ENCODE measurements at regions not wholly inside any gene's neighbourhood (a gene's known extent, or its start where the extent isn't known, plus 50 kb on each side); places are given as distances from the start of the nearest gene placed in this dataset.
"Not testable (repeated sequence)": the region's sequence is repeated elsewhere in the genome, so short reads cannot be mapped to it uniquely, and the experiment has no call there.

DNA sequence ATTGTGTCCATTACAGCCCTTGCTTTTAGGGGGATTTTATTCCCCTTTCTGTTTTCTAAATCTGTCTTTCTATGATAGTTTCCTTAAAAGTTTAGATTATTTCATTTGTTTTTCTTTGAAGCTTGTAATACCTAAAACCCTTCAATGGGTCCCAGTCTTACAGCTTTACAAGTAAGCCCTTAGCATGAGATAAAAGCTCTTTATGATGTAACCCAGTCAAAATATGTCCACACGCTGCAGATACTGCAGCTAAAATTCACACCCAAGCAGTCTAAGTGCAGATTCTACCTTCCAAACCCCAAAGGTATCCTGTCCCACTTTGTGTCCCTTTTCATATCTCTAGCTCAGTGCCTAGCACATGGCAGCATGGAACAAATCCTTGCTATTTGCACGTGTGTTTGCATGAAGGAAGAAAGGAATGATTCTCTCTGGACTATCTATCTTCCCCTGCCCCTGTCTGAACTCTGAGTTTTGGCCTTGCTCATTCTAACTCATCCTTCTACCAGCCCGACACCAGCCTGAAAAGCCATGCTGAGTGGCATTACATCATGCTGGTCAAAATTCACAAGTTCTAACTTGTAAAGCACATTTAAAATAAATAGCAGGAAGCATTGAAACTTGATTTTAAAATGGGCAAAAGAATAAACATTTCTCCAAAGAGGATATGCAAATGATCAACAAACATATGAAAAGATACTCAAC, 623.2 kb downstream of the IRS1 start:
- in situ Hi-C loops (cut with MboI; ENCODE audit: low sequenced_read_pairs) = no loop called here
- H3K4me3 ChIP-seq = no peak overlapping the region
- H3K4me1 ChIP-seq = no peaks in the 10 kb centered on the region
- no peaks in the 10 kb centered on the region for H3K9me3 ChIP-seq
- H3K36me3 ChIP-seq (replicated peaks) = no peaks in the 10 kb centered on the region
- no peaks in the 10 kb centered on the region for H3K27me3 ChIP-seq (ENCODE audit: low read depth)
- DNase-seq (ENCODE audit: low spot score in 2 of 2) = no peak

DNA sequence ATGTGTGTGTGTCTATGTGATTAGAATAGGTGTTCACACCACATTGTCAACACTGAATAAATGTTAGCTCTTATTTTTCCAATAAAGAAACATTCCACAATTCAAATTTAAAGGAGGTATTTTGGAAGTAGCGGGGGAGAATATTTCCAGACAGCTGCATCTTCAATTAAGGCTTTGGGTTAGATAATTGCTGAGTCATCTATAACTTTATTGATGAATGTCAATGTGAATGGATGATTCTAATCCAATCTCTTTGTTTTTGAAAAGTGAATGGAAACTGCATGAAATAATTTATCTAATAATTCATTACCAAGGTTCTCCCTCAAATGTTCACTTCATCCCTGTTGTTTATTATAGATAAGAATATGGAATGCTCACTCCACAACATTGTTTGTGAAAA, 625.2 kb downstream of the IRS1 start:
- Histone ChIP-seq H3K4me3 (no peak overlapping the region), H3K4me1 (no peaks in the 10 kb centered on the region), H3K36me3 (replicated peaks) (no peaks in the 10 kb centered on the region), H3K27me3 (ENCODE audit: low read depth) (no peaks in the 10 kb centered on the region), H3K9me3 (no peaks in the 10 kb centered on the region)
- in situ Hi-C loops (cut with MboI; ENCODE audit: low sequenced_read_pairs) = no loop called here
- no peak for DNase-seq (ENCODE audit: low spot score in 2 of 2)

DNA sequence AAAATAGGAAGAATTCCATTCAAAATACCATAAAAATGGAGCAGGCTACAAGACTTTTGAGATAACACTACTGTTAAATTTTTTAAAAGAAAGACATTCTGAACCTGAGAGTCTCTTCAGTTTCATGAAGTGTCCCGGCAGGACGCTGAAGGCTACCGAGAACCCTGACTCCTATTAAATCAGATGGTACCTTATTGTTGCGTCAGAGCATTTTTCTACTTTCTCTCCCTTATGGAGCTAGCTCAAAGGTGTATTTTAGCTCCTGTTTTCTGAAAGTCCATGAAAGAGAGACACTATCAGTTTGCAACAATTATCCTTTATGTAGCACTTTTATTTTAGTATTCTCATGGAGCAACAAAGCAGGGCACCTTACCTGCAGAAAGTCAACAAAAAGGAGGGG, 626.7 kb downstream of the IRS1 start:
- in situ Hi-C loops (cut with MboI; ENCODE audit: low sequenced_read_pairs) = no loop called here

DNA sequence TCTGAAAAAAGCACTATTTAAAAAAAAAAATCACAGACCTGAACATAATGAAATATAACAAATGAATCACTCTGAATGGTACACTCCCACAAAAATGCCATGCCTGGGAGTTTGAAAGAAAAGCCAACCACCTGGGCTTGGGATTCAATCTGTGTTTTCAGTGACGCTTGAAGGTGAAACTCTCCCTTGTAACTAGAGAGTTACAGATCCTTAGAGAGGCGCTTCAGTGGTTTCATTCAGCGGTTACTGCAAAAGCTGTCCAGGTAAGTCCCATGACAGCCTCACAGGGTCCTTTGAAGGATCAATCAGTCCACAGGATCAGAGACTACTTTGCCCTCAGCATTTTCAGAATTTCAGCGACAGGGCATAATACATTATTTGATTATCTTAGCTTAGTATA, 627.3 kb downstream of the IRS1 start:
- no peak overlapping the region for H3K4me3 ChIP-seq
- H3K4me1 ChIP-seq = no peaks in the 10 kb centered on the region
- H3K36me3 ChIP-seq (replicated peaks) = no peaks in the 10 kb centered on the region
- no peak for DNase-seq (ENCODE audit: low spot score in 2 of 2)
- in situ Hi-C loops (cut with MboI; ENCODE audit: low sequenced_read_pairs) = no loop called here
- no peaks in the 10 kb centered on the region for H3K27me3 ChIP-seq (ENCODE audit: low read depth)
- no peaks in the 10 kb centered on the region for H3K9me3 ChIP-seq

More for the DNA sequence above, 626.7 kb downstream of the IRS1 start:
- no peaks in the 10 kb centered on the region for H3K27me3 ChIP-seq (ENCODE audit: low read depth)
- no peak overlapping the region for H3K4me3 ChIP-seq
- H3K4me1 ChIP-seq = no peaks in the 10 kb centered on the region
- DNase-seq (ENCODE audit: low spot score in 2 of 2) = no peak
- no peaks in the 10 kb centered on the region for H3K36me3 ChIP-seq (replicated peaks)
- H3K9me3 ChIP-seq = no peaks in the 10 kb centered on the region

DNA sequence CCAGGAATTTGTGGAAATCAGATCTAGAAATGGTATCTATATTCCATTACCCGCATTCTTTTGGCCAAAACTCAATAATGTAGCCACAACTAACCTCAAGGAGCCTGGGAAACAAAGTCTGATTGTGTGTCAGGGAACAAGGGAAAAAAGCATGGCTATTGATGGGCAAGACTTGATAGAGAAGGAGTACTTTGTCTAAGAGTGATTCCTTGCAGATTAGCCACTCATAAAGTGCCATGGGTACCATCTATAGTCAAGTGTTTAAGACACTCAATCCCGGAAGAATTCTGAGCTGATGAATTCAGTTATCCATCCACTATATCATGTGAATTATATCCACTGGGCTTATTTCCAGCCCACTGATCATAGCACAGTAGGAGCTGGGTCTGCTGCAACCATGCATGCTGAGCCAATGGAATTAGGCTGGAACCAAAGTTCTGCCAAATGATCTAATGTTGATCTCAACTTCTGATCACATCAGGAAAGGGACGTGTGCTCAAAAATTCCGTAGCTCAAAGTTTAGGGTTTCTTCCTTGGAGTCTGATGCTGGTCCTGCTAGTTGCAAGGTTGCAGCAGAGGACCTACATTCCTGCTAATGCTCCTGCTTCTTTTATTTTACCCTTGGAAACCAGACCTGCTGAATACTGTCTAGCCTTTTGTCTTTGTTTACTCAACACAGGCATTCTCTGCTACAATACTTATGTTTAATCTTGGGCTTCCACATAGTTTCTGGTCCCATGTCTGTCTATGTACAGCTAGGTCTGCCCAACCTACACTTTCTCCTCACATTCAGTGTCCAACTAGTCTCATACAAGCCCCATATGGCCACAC, 629.7 kb downstream of the IRS1 start:
- Histone ChIP-seq H3K27me3 (ENCODE audit: low read depth) (no peaks in the 10 kb centered on the region), H3K4me1 (no peaks in the 10 kb centered on the region), H3K9me3 (no peaks in the 10 kb centered on the region), H3K4me3 (no peak overlapping the region), H3K36me3 (replicated peaks) (no peaks in the 10 kb centered on the region)
- in situ Hi-C loops (cut with MboI; ENCODE audit: low sequenced_read_pairs) = no loop called here
- DNase-seq (ENCODE audit: low spot score in 2 of 2) = no peak

DNA sequence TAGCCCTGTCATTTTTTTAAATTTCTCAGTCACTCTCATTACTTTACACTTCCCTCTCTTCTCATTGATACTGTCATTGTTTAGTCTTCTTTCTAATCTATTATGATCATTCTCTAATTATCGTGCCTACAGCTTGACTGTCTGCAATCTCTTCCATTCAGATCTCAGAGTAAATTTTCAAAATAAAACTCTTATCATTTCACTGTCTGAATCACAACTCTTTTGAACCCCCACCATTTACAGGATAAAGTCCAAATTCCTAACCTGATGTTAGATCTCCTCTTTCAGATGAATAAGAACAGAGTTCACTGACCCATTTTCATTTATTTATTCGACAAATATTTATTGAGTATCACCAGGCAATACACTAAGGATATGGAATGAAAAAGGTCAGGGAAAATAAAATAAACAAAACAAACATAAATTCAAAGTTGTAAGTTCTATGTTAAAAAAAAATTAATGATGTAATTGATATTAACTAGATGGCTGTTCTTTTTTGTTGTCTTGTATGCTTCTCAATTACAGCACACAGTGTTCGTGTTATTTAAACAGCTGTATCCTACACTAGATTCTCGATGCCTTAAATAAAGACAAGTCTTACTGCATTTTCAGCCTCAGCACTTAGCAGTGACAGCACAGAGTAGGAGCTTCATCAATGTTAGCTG, 631.0 kb downstream of the IRS1 start:
- in situ Hi-C loops (cut with MboI; ENCODE audit: low sequenced_read_pairs) = no loop called here
- H3K4me1 ChIP-seq = no peaks in the 10 kb centered on the region
- no peaks in the 10 kb centered on the region for H3K9me3 ChIP-seq

DNA sequence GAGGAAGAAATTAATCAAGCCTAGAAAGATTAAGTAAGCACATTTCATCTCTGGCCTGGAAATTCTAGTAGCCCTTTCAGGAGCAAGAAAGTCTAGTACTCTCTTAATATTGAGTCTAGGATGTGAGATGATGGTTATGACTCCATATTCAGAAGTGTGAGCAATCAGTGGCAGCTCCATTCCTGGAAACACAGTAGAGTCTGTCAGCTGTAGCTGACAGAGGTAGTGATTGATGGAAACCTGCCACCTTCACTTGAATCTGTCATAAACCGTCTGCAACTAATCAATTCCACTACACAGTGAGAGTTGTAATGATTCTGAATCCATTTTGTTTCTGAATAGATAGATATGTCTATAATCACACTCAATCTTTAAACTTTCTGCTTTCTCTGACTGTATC, 635.1 kb downstream of the IRS1 start:
- Histone ChIP-seq H3K4me3 (no peak overlapping the region), H3K9me3 (no peaks in the 10 kb centered on the region), H3K4me1 (peaks cover 8% of the 10 kb centered on the region), H3K36me3 (replicated peaks) (no peaks in the 10 kb centered on the region), H3K27me3 (ENCODE audit: low read depth) (no peaks in the 10 kb centered on the region)
- DNase-seq (ENCODE audit: low spot score in 2 of 2) = no peak
- in situ Hi-C loops (cut with MboI; ENCODE audit: low sequenced_read_pairs) = no loop called here

More for the DNA sequence above, 631.0 kb downstream of the IRS1 start:
- Histone ChIP-seq H3K27me3 (ENCODE audit: low read depth) (no peaks in the 10 kb centered on the region), H3K4me3 (no peak overlapping the region), H3K36me3 (replicated peaks) (no peaks in the 10 kb centered on the region)
- no peak for DNase-seq (ENCODE audit: low spot score in 2 of 2)

DNA sequence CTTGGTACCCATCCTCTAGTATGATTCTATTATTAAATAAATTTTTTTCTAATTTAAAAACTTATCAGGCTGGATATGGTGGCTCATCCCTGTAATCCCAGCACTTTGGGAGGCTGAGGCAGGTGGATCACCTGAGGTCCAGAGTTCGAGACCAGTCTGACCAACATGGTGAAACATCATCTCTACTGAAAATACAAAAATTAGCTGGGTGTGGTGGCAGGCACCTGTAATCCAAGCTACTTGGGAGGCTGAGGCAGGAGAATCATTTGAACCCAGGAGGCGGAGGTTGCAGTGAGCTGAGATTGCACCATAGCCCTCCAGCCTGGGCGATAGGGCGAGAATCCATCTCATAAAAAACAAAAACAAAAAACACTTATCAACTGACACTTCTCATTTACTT, 639.0 kb downstream of the IRS1 start:
- H3K9me3 ChIP-seq; H3K4me3 ChIP-seq; H3K27me3 ChIP-seq (ENCODE audit: low read depth); DNase-seq (ENCODE audit: low spot score in 2 of 2); in situ Hi-C loops (cut with MboI; ENCODE audit: low sequenced_read_pairs); H3K36me3 ChIP-seq (replicated peaks): not testable (repeated sequence)
- H3K4me1 ChIP-seq = peaks cover 17% of the 10 kb centered on the region

DNA sequence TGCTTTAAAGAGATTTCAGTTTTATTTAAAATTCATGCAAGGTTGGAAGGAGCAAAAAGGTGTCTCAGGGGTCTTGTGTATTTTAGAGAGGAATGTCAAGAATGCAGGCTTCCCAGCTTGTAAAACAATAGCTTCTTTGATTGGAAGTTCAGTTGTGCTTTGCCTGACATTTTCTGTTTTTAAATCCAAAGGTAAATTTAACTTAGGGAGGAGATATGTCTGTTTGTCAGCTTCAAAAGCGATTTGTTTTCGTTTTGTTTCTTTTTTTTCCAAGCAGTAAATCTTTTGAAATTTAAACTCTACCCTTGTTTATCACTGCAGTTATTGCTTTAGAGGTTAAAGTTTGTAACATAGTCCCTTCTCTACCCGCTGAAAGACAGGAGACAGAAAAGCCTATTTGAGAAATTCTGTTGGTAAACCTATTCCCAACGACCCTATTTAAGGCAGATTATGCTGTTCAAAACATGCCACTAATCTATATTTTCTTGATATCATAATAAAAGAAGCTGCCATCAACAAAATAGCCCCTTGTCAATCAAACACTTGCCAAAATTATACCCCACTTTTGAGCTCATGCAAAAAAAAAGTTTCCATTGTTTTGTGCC, 639.6 kb downstream of the IRS1 start:
- H3K4me3 ChIP-seq = no peak overlapping the region
- peaks cover 17% of the 10 kb centered on the region for H3K4me1 ChIP-seq
- no peaks in the 10 kb centered on the region for H3K36me3 ChIP-seq (replicated peaks)
- H3K9me3 ChIP-seq = no peaks in the 10 kb centered on the region
- peak in 1 of 2 experiments; percentile 60 for DNase-seq (ENCODE audit: low spot score in 2 of 2)
- in situ Hi-C loops (cut with MboI; ENCODE audit: low sequenced_read_pairs) = no loop called here
- no peaks in the 10 kb centered on the region for H3K27me3 ChIP-seq (ENCODE audit: low read depth)

DNA sequence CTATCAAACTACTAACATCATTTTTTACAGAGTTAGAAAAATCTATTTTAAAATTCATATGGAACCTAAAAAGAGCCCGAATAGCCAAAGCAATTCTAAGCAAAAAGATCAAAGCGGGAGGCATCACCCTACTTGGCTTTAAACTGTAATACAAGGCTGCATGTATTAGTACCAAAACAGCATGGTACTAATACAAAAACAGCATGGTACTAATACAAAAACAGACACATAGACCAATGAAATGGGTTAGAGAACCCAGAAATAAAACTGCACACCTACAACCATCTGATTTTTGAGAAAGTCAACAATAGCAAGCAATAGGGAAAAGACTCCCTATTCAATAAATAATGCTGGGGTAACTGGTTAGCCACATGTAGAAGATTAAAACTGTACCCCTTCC, 640.7 kb downstream of the IRS1 start:
- Histone ChIP-seq H3K36me3 (replicated peaks) (no peaks in the 10 kb centered on the region), H3K4me1 (peaks cover 17% of the 10 kb centered on the region)
- in situ Hi-C loops (cut with MboI; ENCODE audit: low sequenced_read_pairs) = no loop called here

DNA sequence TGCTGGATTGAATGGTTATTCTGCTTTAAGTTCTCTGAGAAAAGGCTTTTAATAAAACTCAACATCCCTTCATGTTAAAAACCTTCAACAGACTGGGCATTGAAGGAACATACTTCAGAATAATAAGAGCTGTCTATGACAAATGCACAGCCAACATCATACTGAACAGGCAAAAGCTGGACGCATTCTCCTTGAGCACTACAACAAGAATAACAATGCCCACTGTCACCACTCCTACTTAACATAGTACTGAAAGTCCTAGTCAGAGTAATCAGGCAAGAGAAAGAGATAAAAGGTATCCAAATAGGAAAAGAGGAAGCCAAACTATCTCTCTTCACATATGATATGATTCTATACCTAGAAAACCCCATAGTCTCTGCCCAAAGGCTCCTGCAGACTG, 641.4 kb downstream of the IRS1 start:
- DNase-seq (ENCODE audit: low spot score in 2 of 2) = no peak
- H3K4me3 ChIP-seq = no peak overlapping the region
- no peaks in the 10 kb centered on the region for H3K27me3 ChIP-seq (ENCODE audit: low read depth)
- H3K4me1 ChIP-seq = peaks cover 17% of the 10 kb centered on the region
- H3K9me3 ChIP-seq = no peaks in the 10 kb centered on the region
- no peaks in the 10 kb centered on the region for H3K36me3 ChIP-seq (replicated peaks)
- in situ Hi-C loops (cut with MboI; ENCODE audit: low sequenced_read_pairs) = no loop called here

More for the DNA sequence above, 640.7 kb downstream of the IRS1 start:
- Histone ChIP-seq H3K9me3 (no peaks in the 10 kb centered on the region), H3K4me3 (no peak overlapping the region), H3K27me3 (ENCODE audit: low read depth) (no peaks in the 10 kb centered on the region)
- no peak for DNase-seq (ENCODE audit: low spot score in 2 of 2)

DNA sequence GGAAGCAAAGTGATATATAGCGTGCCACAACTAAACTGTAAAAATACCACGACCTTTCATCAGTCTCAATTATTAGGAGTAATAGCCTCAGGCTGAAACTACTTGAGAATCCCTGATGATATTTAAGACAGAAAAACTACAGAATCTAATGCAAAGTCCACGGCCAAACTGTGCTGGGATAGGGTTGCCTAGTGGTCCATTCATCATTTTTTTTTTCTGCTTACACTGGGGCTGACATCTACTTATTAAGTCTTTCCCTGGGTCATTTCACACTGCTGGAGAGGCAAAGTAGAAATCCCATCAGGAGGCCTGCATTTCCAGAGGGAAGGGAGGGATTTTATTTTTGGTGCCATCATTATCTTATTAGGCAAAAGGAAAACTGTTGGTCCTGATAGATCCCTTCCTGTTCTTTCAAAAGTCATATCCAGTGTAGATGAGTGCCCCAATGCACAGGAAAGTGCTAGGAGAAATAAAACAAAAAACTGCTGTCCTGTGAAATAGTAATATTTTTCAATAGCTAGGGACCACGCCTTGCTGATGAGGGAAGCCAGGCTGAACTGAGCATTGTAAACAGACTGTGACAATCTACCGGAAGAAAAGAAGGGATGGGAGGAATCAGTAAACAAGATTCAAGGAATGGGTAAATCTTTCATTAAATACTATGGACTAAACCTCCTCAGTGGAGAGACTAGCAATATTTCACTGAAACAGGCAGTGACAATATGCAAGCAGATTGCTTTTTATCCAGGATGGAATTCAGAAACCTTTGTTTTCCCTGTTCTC, 644.3 kb downstream of the IRS1 start:
- Histone ChIP-seq H3K27me3 (ENCODE audit: low read depth) (no peaks in the 10 kb centered on the region), H3K4me3 (no peak overlapping the region), H3K4me1 (peaks cover 17% of the 10 kb centered on the region), H3K36me3 (replicated peaks) (no peaks in the 10 kb centered on the region), H3K9me3 (no peaks in the 10 kb centered on the region)
- DNase-seq (ENCODE audit: low spot score in 2 of 2) = no peak
- in situ Hi-C loops (cut with MboI; ENCODE audit: low sequenced_read_pairs) = no loop called here

DNA sequence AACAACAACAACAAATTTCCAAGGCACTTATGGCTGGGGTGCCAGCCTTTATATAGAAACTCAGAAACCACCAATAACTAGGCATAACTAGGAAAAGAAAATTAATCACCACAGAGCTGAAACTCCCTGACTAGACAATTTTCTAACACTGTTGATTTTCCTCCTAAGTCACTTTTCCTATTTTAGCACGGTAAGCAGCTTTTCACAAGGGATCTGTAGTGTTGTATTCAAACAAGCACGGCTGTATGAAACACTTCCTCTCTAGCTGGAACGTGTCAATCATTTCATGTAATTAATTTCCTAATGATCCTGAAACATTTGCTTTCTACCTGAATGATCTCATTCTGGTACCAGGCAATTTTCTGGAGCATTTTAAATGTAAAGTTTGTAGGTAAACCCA, 645.0 kb downstream of the IRS1 start:
- peaks cover 10% of the 10 kb centered on the region for H3K4me1 ChIP-seq
- H3K27me3 ChIP-seq (ENCODE audit: low read depth) = no peaks in the 10 kb centered on the region
- H3K36me3 ChIP-seq (replicated peaks) = no peaks in the 10 kb centered on the region
- no peaks in the 10 kb centered on the region for H3K9me3 ChIP-seq
- H3K4me3 ChIP-seq = no peak overlapping the region
- no peak for DNase-seq (ENCODE audit: low spot score in 2 of 2)
- in situ Hi-C loops (cut with MboI; ENCODE audit: low sequenced_read_pairs) = no loop called here

Measured in HAP-1 (cell line).